ENCODE measurements at regions not wholly inside any gene's neighbourhood (a gene's known extent, or its start where the extent isn't known, plus 50 kb on each side); places are given as distances from the start of the nearest gene placed in this dataset.

DNA sequence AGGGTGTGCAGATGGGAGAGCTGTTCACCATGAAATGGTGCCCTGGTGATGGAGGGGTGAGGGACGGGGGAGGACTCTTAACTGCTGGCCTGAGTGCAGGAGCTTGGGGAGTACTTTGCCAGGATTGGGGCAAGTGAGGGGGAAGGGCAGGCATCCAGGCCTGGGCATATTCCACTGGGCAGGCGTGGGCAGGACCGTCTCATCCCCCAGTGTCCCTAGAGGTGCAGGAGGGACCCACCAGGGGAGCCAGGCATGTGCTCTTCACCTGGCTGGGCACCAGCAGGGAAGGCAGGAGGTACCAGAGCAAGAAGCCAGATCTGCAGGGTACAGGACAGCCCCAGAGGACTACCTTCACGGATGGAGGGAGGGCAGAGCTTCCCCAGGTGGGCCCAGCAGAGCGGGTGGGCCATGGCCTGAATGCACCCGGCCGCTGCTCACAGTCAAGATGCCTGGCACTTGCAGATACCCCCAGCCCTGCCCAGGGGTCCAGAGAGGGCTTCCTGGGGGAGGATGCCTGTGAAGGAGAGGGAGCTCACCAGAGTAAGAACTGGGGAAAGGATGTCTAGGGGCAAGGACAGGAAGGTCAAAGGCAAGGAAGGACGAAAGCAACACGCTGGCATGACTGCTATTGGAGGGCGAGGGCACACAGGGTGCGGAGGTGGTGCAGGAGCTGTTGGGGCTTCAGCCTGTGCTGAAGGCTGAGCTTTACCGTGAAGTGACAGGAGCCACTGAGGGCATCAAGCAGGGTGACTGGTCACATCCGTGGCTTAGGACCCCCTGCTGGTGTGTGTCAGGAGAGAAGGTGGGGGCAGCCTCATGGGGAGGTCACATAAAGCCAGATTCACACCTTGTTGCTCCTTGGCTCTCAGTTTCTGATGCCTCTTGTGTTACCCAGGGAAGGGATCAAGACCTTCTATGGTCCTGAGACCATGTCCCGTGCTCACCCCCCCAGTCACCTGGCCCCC, 68.2 kb upstream of the NKX1-1 start:
- no peaks in the 10 kb centered on the region for H3K27me3 Mint-ChIP-seq (ENCODE audit: low read depth)
- H3K9me3 Mint-ChIP-seq: peaks cover 5% of the 10 kb centered on the region
- no peak overlapping the region for H3K27ac Mint-ChIP-seq
- no peaks in the 10 kb centered on the region for H3K4me1 Mint-ChIP-seq (ENCODE audit: low read depth)
- no peak overlapping the region for H3K4me3 Mint-ChIP-seq
- no peaks in the 10 kb centered on the region for H3K36me3 Mint-ChIP-seq (ENCODE audit: low read depth)

- Mint-ChIP-seq H3K9me3 (peaks cover 5% of the 10 kb centered on the region), H3K27me3 (ENCODE audit: low read depth) (no peaks in the 10 kb centered on the region), H3K4me3 (no peak overlapping the region), H3K4me1 (ENCODE audit: low read depth) (no peaks in the 10 kb centered on the region), H3K27ac (no peak overlapping the region), H3K36me3 (ENCODE audit: low read depth) (no peaks in the 10 kb centered on the region)
These were observed 67.5 kb upstream of the NKX1-1 start for GRCh38 chr4:1473718-1474117.

DNA sequence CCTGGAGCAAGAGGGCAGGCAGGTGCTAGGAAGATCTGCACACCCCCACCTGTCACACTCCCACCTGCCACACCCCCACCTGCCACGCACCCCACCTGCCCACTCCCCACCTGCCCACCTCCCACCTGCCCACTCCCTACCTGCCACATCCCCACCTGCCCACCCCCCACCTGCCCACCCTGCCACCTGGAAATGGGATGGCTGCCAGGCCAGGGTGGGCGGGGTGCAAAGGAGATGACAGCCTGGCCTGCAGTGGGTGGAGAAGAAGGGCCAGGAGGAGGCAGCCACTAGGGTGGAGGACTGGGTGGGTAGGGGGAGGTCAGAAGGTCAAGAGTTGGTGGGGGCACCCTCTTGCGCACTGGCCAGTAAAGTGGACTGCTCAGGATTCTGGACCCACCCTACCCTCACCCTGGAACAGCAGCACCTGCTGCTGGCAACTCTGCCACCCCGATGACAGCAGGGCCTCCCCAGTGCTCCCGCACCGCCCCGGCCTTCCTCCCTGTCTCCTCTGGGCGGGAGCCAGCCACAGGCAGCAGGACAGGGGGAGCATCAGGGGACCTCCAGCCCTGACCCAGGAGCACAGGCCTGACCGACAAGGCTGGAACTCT, 66.8 kb upstream of the NKX1-1 start:
- no peaks in the 10 kb centered on the region for H3K27me3 Mint-ChIP-seq (ENCODE audit: low read depth)
- no peak overlapping the region for H3K4me3 Mint-ChIP-seq
- H3K4me1 Mint-ChIP-seq (ENCODE audit: low read depth): no peaks in the 10 kb centered on the region

DNA sequence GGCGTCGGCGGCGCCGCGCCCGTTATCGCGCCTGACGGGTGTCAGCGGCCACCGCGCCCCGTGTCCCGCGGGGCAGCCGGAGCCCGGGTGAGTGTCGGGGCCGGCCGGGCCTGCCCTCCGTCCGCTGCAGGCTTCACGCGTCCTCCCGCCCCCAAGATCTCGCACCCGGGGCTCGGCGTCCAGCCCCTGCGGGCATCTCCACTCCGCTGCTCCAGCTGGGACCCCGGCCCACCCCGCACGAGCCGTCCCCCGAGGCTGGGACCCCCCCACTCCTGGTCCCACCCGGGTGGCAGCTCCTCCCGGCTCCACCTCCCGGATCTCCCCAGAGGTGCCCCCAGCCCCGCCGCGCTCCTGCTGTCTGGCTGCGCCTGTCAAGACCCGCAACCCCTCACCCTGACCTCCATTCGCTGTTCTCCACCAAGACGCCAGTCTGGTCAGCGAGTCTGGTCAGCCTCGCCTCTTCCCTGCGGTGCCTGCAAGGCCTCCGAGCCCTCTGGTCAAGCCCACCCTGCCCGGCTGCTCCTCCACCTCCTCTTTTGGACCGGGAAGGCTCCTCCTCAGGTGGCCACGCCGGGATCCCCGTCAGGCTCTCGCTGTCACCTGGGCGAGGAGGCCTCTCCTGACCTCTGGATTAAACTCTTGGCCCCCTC, 66.0 kb upstream of the NKX1-1 start:
- no peak overlapping the region for H3K27ac Mint-ChIP-seq
- no peaks in the 10 kb centered on the region for H3K36me3 Mint-ChIP-seq (ENCODE audit: low read depth)
- H3K4me1 Mint-ChIP-seq (ENCODE audit: low read depth): no peaks in the 10 kb centered on the region
- H3K27me3 Mint-ChIP-seq (ENCODE audit: low read depth): no peaks in the 10 kb centered on the region
- no peak overlapping the region for H3K4me3 Mint-ChIP-seq
- peaks cover 17% of the 10 kb centered on the region for H3K9me3 Mint-ChIP-seq

More for the DNA sequence above, 66.8 kb upstream of the NKX1-1 start:
- H3K9me3 Mint-ChIP-seq: peaks cover 10% of the 10 kb centered on the region
- H3K27ac Mint-ChIP-seq: no peak overlapping the region
- H3K36me3 Mint-ChIP-seq (ENCODE audit: low read depth): no peaks in the 10 kb centered on the region

GRCh38 chr4:1471443-1472147, 65.4 kb upstream of the NKX1-1 start:
- Mint-ChIP-seq H3K27me3 (ENCODE audit: low read depth) (no peaks in the 10 kb centered on the region), H3K4me1 (ENCODE audit: low read depth) (no peaks in the 10 kb centered on the region), H3K4me3 (no peak overlapping the region), H3K27ac (no peak overlapping the region), H3K9me3 (peaks cover 18% of the 10 kb centered on the region), H3K36me3 (ENCODE audit: low read depth) (no peaks in the 10 kb centered on the region)

DNA sequence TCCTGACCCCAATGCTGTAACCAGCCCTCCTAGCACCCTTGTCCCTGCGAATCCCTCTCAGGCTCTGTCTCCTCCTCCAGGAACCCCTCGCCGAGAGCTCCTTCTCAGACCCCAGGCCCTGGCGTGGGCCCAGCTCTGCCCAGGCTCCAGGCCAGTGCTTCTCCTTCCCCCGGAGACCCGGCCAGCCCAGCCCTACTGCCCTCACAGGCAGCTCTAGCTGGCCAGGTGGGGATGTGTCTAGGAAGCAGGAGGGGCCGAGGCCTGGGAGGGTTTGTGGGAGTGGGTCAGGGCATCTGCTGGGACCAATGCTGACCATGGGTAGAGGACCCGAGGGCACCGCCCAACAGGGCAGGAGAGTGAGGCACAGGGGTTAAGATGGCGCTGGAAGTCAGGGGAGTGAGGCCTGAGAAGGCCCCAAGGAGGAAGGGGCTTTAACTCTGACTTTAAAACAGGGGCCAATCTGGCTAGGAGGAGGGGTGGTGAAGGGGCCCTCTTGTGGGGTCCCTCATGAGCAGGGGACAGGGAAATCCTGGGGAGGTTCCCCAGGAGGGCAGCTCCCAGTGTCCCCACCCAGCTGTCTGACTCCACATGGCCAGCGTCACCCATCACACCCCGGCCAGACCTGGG, 64.7 kb upstream of the NKX1-1 start:
- no peaks in the 10 kb centered on the region for H3K27me3 Mint-ChIP-seq (ENCODE audit: low read depth)
- no peak overlapping the region for H3K4me3 Mint-ChIP-seq
- no peak overlapping the region for H3K27ac Mint-ChIP-seq
- H3K36me3 Mint-ChIP-seq (ENCODE audit: low read depth): no peaks in the 10 kb centered on the region
- peaks cover 18% of the 10 kb centered on the region for H3K9me3 Mint-ChIP-seq
- no peaks in the 10 kb centered on the region for H3K4me1 Mint-ChIP-seq (ENCODE audit: low read depth)

DNA sequence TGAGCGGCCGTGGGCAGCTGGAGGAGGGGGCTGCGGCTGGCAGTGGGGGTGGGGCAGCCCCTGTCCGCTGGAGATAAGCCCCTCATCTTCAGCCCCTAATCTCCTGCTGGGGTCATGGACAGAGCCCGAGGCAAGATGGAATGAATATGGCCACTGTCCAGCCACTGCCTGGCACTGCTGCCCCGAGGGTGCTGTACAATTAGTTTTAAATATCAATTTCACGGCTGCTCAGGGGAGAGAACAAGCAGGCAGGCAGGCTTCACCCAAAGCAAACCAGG, 64.1 kb upstream of the NKX1-1 start:
- Mint-ChIP-seq H3K27ac (no peak overlapping the region), H3K36me3 (ENCODE audit: low read depth) (no peaks in the 10 kb centered on the region), H3K4me3 (no peak overlapping the region), H3K27me3 (ENCODE audit: low read depth) (no peaks in the 10 kb centered on the region), H3K4me1 (ENCODE audit: low read depth) (no peaks in the 10 kb centered on the region), H3K9me3 (peaks cover 13% of the 10 kb centered on the region)

- Mint-ChIP-seq H3K27ac (no peak overlapping the region), H3K4me1 (ENCODE audit: low read depth) (no peaks in the 10 kb centered on the region), H3K36me3 (ENCODE audit: low read depth) (no peaks in the 10 kb centered on the region), H3K4me3 (no peak overlapping the region), H3K27me3 (ENCODE audit: low read depth) (no peaks in the 10 kb centered on the region), H3K9me3 (peaks cover 13% of the 10 kb centered on the region)
These were observed 63.6 kb upstream of the NKX1-1 start for GRCh38 chr4:1469607-1470392.

DNA sequence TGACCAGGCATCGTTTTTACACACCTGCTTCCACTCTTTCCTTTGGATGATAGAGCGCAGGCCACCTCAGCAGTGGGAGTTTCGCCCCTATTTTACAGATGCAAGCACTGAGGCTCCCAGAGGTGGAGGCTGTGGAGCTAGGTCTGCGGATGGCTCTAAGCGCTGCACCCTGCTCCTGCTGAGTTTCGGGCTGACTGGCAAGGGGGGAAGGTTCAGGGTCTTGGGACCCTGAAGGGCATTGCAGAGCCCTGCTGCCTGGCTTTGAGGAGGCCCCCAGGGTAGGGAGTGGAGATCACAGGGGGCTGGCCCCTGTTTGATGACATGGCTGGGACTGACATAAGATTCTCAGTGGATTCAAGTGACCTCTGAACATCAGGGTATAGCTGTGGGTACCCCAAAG, 62.8 kb upstream of the NKX1-1 start:
- Mint-ChIP-seq H3K9me3 (peaks cover 13% of the 10 kb centered on the region), H3K27ac (no peak overlapping the region), H3K27me3 (ENCODE audit: low read depth) (no peaks in the 10 kb centered on the region), H3K4me1 (ENCODE audit: low read depth) (no peaks in the 10 kb centered on the region), H3K36me3 (ENCODE audit: low read depth) (no peaks in the 10 kb centered on the region), H3K4me3 (no peak overlapping the region)

GRCh38 chr4:1467581-1468458, 61.6 kb upstream of the NKX1-1 start:
- no peaks in the 10 kb centered on the region for H3K27me3 Mint-ChIP-seq (ENCODE audit: low read depth)
- no peak overlapping the region for H3K27ac Mint-ChIP-seq
- H3K4me1 Mint-ChIP-seq (ENCODE audit: low read depth): no peaks in the 10 kb centered on the region
- peaks cover 13% of the 10 kb centered on the region for H3K9me3 Mint-ChIP-seq
- no peaks in the 10 kb centered on the region for H3K36me3 Mint-ChIP-seq (ENCODE audit: low read depth)
- no peak overlapping the region for H3K4me3 Mint-ChIP-seq

- Mint-ChIP-seq H3K27me3 (ENCODE audit: low read depth) (no peaks in the 10 kb centered on the region), H3K36me3 (ENCODE audit: low read depth) (no peaks in the 10 kb centered on the region), H3K27ac (no peak overlapping the region), H3K9me3 (peaks cover 13% of the 10 kb centered on the region), H3K4me1 (ENCODE audit: low read depth) (no peaks in the 10 kb centered on the region), H3K4me3 (no peak overlapping the region)
These were observed 60.6 kb upstream of the NKX1-1 start for GRCh38 chr4:1466863-1467165.

DNA sequence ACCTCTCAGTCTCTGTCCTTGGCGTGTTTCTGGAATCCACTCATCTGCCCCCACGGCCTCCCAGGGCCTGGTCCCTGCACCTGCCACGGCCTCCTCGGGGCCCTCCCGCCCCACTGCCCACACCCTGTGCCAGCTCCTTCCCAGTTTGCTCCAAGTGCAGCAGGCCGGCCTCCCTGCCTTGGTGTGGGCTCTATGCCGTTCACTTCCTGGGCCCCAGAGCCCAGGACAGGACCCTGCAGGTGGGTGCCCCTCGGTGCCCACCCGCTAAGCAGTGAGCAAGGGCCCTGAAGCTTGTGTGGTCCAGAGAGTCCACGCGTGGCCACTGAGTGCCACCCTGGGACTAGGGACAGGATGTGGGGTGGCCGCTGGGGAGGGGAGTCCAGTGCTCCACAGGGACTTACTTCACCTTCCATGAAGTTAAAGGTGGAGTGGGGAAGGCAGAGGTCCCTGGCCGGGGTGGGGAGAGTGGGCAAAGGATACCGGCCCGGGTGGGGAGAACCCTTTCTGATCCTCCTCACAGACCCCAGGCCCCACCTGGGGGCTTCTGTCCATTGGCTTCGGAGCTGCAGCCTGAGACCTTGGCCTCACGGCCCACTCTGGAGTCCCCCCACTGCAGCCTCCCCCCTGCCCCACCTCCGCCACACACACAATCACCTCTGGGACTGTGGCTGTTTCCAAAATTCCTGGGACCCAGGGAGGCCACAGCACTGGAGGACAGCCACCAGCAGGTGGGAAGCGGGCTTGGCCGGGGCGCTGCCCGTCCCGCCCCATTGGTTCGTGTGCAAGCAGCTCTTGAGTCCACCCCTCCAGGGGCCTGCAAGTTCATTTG, 60.0 kb upstream of the NKX1-1 start:
- no peaks in the 10 kb centered on the region for H3K36me3 Mint-ChIP-seq (ENCODE audit: low read depth)
- H3K4me1 Mint-ChIP-seq (ENCODE audit: low read depth): no peaks in the 10 kb centered on the region
- no peaks in the 10 kb centered on the region for H3K27me3 Mint-ChIP-seq (ENCODE audit: low read depth)
- peaks cover 13% of the 10 kb centered on the region for H3K9me3 Mint-ChIP-seq
- no peak overlapping the region for H3K27ac Mint-ChIP-seq
- no peak overlapping the region for H3K4me3 Mint-ChIP-seq
